Stimulated activated CD4-positive, alpha-beta T cell treated with anti-CD3 and anti-CD28 coated beads, Interleukin-1b, Interleukin-23, amount 100 ng/mL, for 4 hours (primary cell): ENCODE measurements at regions not wholly inside any gene's neighbourhood (a gene's known extent, or its start where the extent isn't known, plus 50 kb on each side); places are given as distances from the start of the nearest gene placed in this dataset.
"Not testable (repeated sequence)": the region's sequence is repeated elsewhere in the genome, so short reads cannot be mapped to it uniquely, and the experiment has no call there.

Experiments
- DNase-seq, 2 donors: peaks; one replicate each; pipeline ENCODE4 v3.0.0-alpha.2; 2020; ENCODE audit warnings: low read depth in 2 of 2

DNA sequence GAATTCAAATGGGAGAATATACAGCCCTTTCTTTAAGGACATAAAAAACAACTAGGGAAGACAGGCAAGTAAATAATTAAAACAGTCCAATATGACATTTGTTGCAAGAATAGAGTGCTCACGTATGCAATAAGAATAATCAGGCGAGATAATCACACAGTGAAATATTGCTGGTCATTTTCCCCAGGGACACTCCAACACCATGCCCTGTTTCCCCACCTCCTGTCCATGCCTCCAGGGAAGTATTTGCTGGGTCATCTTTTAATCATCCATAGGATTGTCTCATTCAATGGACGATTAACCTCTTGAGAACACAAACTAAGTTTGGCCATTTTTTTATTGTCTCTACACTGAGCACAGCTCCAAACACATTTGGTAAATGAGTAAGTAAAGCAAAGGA lies 472.9 kb downstream of the C6orf118 start:
- DNase-seq: no peak

DNA sequence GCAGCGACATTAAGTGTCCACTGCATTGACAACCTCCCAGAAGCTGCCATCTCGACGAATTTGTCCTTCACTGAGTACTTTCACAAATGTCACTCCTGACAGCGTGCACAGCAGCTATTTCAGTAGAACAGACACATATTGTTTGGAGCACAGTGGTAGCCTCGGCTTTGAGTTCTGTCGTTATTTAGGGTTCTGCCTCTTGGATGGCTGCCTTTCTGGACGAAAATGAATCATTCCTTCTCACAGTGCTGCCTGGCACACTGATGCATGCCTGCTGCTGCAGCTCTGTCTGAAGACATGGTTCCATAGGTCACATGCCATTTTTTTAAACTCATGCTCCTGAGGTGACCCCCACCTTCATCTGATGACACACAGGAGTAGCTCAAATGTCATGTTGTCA lies 477.0 kb downstream of the C6orf118 start:
- DNase-seq: no peak

DNA sequence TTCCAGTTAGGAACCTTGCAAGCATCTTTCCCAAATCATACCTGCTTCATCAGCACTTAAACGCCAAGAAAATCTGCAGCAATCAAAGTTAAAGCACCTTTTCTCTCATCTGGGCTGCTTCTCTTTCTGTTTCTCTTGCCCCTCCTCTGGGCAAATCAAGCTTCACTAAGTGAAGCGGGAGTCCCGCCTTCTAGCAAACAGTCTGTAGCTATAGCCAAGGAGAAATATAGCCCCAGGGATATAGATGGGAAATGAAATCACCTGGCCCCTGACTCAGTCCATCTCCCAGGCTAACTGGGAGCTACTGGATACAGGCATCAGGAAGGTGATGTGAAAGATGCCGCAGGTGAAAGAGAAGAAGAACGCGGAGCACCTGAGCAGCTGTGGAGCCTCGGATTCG lies 481.9 kb downstream of the C6orf118 start:
- DNase-seq: no peak

DNA sequence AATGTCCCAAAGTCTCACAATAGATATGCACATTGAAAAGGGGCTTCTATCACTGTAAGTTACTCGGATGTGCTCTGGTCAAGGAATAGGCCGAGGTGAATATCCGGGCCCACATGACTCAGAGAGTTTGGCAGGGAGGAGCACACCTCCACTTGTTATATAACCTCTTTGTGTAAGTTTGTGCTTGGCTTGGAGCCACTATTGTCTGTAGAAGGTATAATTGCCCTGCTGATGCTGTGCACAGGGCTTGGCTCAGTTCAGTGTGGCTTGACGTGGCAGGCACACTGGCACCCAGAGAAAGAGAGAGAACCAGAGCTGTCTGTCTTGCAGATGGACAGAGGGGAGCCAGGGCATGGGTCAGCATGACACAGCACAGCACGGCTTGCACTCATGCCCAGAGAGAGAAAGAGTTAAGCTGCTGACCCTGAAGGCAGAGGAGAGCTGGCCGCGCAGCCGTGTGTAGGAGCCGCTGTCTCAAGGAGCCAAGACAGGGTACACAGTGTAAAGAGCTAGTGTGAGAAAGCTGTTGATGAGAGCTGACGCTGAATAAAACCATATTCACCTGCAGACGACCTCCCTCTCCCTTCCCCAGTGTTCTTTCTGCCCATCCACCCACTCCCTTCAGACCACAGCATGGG lies 482.5 kb downstream of the C6orf118 start:
- no peak for DNase-seq

DNA sequence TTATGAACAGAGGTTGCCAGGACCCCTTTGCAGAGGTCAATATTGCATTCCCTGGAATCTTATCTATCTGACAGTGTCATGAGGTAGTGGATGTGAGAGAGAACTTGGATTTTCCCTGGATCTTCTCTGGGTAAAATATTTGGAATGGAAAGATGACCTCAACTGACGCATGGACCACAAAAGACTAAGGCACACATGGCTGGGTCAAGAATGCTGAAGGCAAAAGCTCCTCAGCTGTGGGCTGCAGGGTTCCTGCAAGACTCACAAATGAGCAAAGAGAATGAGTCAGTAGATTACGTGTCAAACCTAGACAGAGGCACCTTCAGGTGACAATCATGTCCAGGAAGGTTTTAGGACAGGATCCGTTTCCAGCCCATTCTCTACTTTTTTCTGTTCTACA lies 484.0 kb downstream of the C6orf118 start:
- DNase-seq: no peak

DNA sequence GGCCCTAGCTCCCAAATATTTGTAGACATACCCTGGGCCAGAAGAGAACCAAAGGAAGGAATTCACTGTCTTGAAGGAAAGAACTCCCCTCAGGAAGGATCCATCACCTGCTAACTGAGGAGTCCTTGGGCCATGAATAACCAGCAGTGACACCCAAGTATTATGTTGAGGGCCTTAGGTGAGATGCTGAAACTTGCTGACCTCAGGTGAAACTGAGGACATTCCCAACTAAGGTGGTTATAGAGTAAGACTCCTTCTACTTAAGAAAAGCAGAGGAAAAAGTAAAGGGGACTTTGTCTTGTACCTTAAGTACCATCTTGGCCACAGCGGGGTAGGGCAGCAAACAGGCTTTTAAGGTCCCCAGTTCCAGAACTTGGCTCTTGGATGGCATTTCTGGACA lies 491.7 kb downstream of the C6orf118 start:
- DNase-seq: no peak

DNA sequence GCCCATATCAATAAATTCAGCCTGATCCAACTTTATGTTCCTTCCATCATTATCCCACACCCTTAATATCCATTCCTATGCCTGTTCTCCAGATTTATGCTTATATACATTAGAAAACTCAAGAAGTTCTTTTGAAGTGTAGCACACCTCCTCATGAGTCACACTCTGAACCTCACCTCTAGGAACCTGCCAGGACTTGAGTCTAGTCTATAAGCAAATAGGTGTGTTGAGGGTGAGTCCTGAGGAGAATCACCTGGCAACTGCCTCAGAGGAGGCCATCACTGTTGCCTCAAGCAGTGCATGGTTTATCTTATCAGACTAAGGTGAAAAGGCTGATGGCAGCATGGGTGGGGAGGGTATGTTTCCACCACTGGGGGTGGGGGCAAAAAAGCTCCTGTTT lies 496.7 kb downstream of the C6orf118 start:
- no peak for DNase-seq

DNA sequence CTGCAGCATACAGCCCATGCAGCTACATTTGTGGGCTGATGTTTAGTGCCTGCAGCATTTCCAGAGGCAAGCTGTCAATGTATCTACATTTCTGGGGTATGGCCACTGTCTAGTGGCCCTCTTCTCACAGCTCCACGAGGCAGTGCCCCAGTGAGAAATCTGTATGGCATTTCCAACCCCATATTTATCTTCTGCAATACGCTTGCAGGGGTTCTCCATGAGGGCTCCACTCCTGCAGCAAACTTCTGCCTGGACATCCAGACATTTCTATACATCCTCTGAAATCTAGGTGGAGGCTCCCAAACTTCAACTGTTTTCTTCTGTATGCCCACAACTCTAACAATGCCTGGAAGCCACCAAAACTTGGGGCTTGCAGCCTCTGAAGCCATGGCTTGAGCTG lies 502.3 kb downstream of the C6orf118 start:
- no peak for DNase-seq

DNA sequence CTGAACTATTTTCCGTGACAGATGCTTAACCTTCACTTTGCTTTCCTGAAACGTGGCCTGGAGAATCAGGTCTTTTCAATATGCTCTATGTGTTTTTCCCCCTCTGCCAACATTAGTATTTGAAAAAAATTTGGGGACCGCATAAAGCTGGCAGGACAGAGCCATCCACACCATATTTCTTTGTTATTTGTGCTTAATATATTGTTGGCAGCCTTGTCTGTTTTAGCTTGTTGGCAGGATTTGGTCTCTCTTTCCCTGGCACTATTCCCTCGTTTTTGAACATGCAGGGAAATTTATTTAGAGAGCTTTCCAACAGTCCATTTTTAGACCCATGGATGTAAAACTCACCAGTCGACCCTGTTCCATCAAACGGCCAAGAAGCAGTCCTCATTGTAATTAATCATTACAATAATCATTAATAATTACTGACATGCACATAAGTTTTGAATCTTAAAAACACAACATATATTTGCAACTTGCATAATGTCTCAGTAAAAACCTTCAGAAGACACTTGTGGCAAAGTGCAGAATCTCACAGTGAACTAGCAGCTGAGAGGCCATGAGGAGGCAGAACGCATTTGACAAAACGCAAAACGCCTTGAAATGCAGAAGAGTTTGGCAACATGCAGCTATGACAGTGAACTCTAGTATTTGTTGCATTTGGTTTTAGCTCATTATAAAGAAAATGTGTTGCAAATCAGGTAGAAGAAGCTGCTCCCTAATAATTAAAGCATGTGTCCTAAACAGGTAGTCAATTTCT lies 514.2 kb downstream of the C6orf118 start:
- no peak for DNase-seq

DNA sequence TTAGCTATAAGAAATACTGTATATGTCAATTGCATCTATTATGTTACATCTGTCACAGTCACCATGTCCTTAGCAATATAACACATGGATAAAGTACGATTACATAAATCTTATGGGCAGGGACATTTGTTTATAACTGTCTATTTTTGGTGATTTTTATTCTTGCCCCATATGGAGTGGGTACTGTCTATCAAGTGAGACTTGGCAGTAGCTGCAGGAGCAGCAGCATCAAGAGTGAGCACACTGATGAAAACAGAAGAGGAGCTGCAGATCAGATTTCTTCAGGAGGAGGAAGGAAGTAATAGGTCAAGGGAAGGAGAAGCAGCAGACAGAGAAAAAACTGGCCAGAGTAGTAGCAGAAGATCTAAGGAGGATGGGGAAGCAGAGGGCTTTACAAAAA lies 516.7 kb downstream of the C6orf118 start:
- DNase-seq: no peak

DNA sequence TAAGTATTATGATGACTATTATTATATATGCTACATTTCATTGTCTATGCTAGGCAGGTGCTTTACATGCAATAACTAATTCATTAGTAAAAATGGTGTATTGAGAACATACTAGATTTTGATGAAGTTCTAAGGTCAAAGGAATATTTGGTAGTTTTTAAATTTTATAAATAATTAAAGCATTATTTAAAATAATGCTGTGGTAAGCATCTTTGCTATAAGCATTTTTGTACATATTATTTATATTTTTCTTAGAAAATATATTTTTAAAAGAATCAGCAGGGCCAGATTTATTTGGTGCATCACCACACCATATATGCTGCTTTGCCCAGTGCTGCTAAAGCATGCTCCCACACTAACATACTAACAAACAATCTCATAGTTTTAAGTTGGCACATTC lies 517.9 kb downstream of the C6orf118 start:
- no peak for DNase-seq

DNA sequence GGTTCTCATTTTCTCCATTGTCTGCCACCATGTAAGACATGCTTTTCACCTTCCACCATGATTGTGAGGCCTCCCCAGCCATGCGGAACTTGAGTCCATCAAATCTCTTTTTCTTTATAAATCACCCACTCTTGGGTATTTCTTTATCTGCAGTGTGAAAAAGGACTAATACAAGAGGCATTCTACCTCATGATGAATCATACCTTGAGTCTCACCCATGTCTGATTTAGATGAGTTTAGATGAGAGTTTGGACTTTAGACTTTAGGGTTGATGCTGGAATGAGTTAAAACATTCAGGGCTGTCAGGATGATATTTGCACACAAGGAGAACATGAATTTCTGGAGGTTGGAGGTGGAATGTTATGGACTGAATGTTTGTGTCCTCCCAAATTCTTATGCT lies 545.6 kb downstream of the C6orf118 start:
- DNase-seq: no peak

DNA sequence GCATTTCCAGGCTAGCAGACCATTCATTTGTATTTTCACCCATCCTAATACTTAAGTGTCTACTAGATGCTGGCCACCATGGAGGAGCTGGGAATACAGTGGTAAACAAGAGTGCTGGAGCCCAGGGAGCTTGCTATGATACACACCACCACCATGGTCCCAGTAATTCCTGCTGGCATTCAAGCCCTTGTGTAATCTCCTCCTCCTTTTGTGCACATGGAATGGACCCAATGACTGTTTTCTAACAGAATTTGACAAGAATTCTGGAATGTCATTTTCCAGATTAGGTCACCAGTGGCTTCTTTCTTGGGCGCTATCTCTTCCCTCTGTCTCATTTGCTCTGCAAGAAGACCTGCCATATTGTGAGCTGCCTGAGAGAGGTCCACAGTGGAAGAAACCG lies 552.0 kb downstream of the C6orf118 start:
- no peak for DNase-seq

DNA sequence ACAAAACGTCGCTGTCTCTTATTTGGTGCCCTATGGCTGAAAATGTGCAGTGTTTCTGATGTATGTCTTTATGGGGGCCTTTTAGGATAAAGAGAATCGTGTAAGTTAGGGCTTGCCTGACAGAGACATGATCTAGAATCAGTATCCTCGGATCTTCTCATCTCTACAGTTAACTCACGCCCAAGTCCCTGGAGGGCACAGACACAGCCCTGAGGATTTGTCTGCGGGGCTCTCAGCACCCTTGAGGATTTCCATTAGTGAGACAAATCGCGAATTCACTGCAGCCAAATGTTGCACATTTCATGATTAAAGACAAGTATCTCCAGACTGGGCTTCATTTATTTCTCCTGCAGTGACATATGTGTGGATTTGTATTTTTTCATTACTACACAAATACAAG lies 552.7 kb downstream of the C6orf118 start:
- no peak for DNase-seq

DNA sequence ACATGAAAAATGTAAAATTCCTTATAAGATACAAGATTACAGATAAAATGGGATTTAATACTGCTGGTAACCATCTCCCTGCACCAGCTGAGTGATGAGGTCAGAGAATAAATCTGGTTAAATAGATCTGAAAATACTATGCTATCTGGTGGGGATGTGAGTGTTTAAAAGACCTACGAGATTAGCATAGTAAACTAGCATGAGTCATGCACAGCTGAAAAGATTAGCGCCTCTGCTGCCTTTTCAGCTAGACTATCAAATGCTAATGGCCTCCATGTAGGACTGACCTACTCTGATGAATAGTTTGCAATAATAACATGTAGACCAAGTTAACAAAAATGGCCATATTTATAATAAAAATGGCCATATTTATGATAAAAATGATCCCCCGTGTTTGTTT lies 553.3 kb downstream of the C6orf118 start:
- DNase-seq: no peak

DNA sequence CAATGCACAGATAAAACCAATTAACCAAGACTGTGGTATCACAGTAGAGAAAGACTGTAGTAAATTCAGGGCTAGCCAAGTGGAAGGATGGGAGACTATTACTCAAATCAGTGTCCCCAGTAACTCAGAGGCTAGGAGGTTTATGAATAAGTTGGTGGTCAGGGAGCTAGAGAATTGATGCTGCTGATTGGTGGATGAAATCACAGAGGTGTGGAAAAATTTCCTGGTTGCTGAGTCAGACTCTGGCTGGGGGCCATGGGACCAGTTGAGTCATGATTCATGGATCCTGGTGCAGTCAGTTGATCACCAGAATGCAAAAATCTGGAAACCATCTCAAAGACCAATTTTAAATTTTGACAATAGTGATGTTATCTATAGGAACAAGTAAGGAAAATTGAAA lies 555.9 kb downstream of the C6orf118 start:
- DNase-seq: no peak

DNA sequence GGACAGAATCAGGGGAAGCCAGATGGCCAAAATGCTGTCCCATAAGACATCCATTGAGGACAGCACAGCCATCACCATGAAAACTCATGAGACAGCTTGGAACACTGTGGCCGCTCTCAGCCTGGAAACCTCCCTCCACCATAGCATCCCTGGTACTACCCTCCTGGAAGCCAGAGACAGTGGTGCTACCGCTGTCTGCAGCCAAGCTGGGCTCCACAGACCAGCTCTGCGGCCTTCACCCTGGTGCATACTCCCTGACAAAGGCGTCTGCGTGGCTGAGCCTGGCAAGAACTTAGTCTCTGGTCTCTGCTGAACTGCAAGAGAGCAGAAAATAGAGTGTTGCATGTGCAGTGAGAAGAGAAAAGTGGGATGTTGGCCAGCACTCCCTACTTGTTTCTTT lies 558.0 kb downstream of the C6orf118 start:
- DNase-seq: no peak

DNA sequence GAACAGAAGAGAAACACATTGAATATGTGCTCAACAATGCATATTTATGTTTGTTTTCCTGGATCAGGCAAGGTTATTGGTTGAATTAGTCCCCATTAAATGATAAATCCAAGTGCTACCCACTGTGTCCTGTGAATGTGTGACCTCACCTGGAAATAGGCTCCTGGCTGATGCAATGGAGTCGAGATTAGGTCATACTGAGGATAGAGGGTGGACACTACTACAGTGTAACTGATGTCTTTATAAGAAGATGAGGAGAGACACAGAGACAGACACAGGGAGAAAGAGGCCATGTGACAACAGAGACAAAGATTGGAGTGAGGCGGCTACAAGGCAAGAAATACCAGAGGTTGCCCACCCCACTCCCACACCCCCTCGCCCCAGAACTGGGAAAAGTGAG lies 559.3 kb downstream of the C6orf118 start:
- no peak for DNase-seq

DNA sequence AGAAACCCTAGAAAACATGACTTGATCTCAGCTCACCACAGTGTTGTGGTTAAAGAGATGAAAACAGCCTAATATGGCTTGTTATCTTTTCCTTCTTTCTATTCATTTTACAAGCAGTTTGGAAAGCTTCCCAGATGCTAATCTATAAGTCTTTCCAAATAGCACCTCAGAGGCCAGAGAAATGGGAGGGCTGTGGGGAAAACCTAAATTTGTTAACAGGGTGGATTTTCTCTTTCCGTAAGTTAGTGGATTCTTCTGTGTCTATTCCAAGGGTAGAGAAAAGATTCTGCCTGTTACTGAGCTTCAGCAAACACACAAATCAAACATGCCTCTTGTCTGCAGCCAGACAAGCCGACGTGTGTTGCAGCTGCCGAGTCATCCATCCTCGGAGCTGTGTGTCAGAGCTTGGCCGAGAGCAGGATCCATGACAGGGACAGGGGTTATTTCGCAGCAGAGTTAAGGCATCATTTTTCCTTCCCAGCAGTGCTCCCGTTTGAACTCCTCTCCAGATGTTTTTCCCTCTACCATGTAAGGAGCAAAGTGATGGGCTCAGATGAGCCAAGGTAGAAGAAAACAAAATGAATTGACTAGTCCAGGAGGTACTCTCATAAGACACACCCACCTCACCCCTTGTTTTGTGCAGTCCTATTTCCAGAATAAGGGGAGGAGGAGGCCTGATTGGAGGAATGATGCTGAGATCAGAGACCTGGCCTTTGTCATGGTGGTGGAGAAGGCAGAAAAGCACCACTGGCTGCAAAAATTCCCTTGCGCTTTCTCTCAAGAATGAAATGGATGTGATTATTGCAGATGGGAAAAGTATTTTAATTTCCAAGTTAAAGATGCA lies 560.0 kb downstream of the C6orf118 start:
- no peak for DNase-seq

DNA sequence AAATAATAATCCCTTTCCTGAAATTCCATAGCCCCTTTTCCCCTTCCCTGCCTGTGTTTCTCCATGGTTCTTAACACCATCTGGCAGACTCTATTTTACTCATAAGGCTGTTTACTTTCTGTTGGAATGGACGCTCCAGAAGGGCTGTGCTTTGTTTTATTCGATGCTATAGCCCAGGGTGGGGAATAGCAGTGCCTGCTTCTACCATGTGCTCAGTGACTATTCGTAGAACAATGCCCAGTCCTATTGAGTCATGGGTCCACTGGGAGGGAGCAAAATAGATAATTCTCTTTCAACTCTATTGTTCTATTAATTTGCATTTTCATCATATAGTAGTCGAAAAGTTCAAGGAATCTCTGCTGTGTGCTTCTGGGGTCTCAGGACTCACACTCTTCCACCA lies 565.1 kb downstream of the C6orf118 start:
- DNase-seq: no peak

DNA sequence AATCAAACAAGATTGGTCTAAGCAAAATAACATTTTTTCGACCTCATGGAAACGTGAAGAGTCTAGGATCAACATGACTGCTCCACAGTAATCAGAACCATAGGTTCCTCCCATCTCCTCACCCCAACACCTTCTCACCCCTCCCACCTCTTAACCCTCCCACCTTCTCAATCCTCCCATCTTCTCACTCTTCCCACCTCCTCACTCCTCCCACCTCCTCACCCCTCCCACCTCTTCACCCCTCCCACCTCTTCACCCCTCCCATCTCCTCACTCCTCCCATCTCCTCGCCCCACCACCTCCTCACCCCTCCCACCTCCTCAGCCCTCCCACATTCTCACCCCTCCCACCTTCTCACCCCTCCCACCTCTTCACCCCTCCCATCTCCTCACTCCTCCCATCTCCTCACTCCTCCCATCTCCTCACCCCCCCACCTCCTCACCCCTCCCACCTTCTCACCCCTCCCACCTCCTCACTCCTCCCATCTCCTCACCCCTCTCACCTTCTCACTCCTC lies 567.4 kb downstream of the C6orf118 start:
- no peak for DNase-seq

DNA sequence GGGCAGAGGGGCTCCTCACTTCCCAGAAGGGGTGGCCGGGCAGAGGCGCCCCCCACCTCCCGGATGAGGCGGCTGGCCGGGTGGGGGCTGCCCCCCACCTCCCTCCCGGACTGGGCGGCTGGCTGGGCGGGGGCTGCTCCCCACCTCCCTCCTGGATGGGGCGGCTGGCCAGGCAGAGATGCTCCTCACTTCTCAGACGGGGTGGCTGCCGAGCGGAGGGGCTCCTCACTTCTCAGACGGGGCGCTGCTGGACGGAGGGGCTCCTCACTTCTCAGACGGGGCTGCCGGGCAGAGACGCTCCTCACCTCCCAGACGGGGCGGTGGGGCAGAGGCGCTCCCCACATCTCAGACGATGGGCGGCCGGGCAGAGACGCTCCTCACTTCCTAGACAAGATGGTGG lies 573.3 kb downstream of the C6orf118 start:
- DNase-seq: not testable (repeated sequence)

DNA sequence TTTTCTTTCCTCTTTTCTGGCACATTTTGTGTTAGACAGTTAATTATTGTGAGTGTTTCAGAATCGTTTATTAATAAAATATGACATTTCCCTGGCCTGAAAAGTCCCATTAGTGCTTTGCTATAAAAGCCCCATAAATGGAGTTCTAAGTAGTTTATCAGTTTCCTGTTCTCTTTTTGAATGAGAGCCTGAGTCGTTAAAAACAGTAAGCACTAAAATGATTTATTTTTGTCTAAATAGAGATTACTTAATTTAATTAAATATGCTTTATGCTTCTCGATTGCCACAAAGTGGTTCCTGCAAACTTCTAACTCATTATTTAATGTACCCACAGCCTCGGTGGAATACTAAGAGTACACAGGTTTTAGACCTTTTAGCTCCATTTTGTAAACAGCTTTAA lies 577.9 kb downstream of the C6orf118 start:
- DNase-seq: no peak
